ENCODE measurements at regions not wholly inside any gene's neighbourhood (a gene's known extent, or its start where the extent isn't known, plus 50 kb on each side); places are given as distances from the start of the nearest gene placed in this dataset.

- Histone ChIP-seq H3K4me1 (no peaks in the 10 kb centered on the region), H3K27me3 (no peaks in the 10 kb centered on the region), H3K27ac (no peak overlapping the region), H3K36me3 (replicated peaks in 1 of 2; ENCODE audit: insufficient read depth in 1 of 2, low read depth in 2 of 2) (no peaks in the 10 kb centered on the region), H3K4me3 (no peak overlapping the region), H3K9me3 (no peaks in the 10 kb centered on the region)
- intact Hi-C loops (cut with DNase I), result no loop called here
- TF ChIP-seq CTCF (IDR thresholded peaks at IDR 0.05) (no peak), POLR2A (IDR thresholded peaks at IDR 0.05) (no peak)
- ATAC-seq, result no peak
- 67 to 83% methylated on average over 2 of the region's 2 CpGs for WGBS, 2 donors
- DNase-seq, result no peak
These were observed 265.1 kb upstream of the PRDM1 start for GRCh38 chr6:105821027-105821426.

GRCh38 chr6:105819745-105820144 lies 266.4 kb upstream of the PRDM1 start:
- H3K36me3 ChIP-seq (replicated peaks in 1 of 2; ENCODE audit: insufficient read depth in 1 of 2, low read depth in 2 of 2), result no peaks in the 10 kb centered on the region
- no peak overlapping the region for H3K27ac ChIP-seq
- WGBS, 2 donors, result 73 to 83% methylated on average over 2 of the region's 2 CpGs
- DNase-seq (no peak), ATAC-seq (no peak)
- H3K4me3 ChIP-seq, result no peak overlapping the region
- no peaks in the 10 kb centered on the region for H3K9me3 ChIP-seq
- intact Hi-C loops (cut with DNase I), result no loop called here
- no peaks in the 10 kb centered on the region for H3K4me1 ChIP-seq
- H3K27me3 ChIP-seq, result no peaks in the 10 kb centered on the region
- TF ChIP-seq POLR2A (IDR thresholded peaks at IDR 0.05) (no peak), CTCF (IDR thresholded peaks at IDR 0.05) (no peak)

- intact Hi-C loops (cut with DNase I), result no loop called here
- Histone ChIP-seq H3K4me3 (no peak overlapping the region), H3K27me3 (no peaks in the 10 kb centered on the region), H3K27ac (no peak overlapping the region), H3K36me3 (replicated peaks in 1 of 2; ENCODE audit: insufficient read depth in 1 of 2, low read depth in 2 of 2) (no peaks in the 10 kb centered on the region), H3K9me3 (no peaks in the 10 kb centered on the region), H3K4me1 (no peaks in the 10 kb centered on the region)
- 75 to 76% methylated on average over 2 of the region's 2 CpGs for WGBS, 2 donors
- ATAC-seq, result no peak
- TF ChIP-seq POLR2A (IDR thresholded peaks at IDR 0.05) (no peak), CTCF (IDR thresholded peaks at IDR 0.05) (no peak)
- no peak for DNase-seq
These were observed 267.6 kb upstream of the PRDM1 start for GRCh38 chr6:105818505-105818904.

GRCh38 chr6:105817961-105818360 lies 268.2 kb upstream of the PRDM1 start:
- no peak for ATAC-seq
- Histone ChIP-seq H3K27ac (no peak overlapping the region), H3K4me1 (no peaks in the 10 kb centered on the region), H3K9me3 (no peaks in the 10 kb centered on the region), H3K27me3 (no peaks in the 10 kb centered on the region), H3K36me3 (replicated peaks in 1 of 2; ENCODE audit: insufficient read depth in 1 of 2, low read depth in 2 of 2) (no peaks in the 10 kb centered on the region), H3K4me3 (no peak overlapping the region)
- intact Hi-C loops (cut with DNase I), result no loop called here
- 83 to 85% methylated on average over 6 of the region's 6 CpGs for WGBS, 2 donors
- DNase-seq, result no peak
- TF ChIP-seq POLR2A (IDR thresholded peaks at IDR 0.05) (no peak), CTCF (IDR thresholded peaks at IDR 0.05) (no peak)

GRCh38 chr6:105817370-105817769 lies 268.8 kb upstream of the PRDM1 start:
- Histone ChIP-seq H3K9me3 (no peaks in the 10 kb centered on the region), H3K27me3 (no peaks in the 10 kb centered on the region), H3K4me1 (no peaks in the 10 kb centered on the region), H3K36me3 (replicated peaks in 1 of 2; ENCODE audit: insufficient read depth in 1 of 2, low read depth in 2 of 2) (no peaks in the 10 kb centered on the region), H3K27ac (no peak overlapping the region), H3K4me3 (no peak overlapping the region)
- TF ChIP-seq CTCF (IDR thresholded peaks at IDR 0.05) (no peak), POLR2A (IDR thresholded peaks at IDR 0.05) (no peak)
- intact Hi-C loops (cut with DNase I), result no loop called here
- WGBS, 2 donors, result 80 to 81% methylated on average over 8 of the region's 8 CpGs
- ATAC-seq (no peak), DNase-seq (no peak)

Data from body of pancreas (tissue), 4 donors.